ENCODE measurements at regions not wholly inside any gene's neighbourhood (a gene's known extent, or its start where the extent isn't known, plus 50 kb on each side); places are given as distances from the start of the nearest gene placed in this dataset.

DNA sequence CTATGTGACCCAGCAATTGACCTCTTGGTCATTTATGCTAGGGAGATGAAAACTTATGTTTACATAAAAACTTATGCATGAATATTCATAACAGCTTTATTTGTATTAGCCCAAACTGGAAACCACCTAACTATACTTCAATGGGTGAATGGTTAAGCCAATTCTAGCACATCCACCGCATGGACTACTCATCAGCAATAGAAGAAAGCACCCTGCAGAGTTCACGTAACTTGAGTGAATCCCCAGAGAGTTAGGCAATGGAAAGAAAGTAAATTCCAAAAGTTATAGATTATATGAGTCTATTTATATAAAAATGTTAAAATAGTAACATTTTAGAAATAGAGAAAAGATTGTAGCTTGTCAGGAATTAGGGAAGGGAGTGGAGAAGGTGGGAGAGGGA, 60.2 kb upstream of the NRG3 start:
- TF ChIP-seq TAF1 (IDR thresholded peaks at IDR 0.05; ENCODE audit: low read depth, low read length): no peak
- TF ChIP-seq PAX5 (IDR thresholded peaks at IDR 0.05; ENCODE audit: insufficient read depth, low read length, severe bottlenecking): no peak
- TF ChIP-seq POLR2A (IDR thresholded peaks at IDR 0.05; ENCODE audit: low read depth, low read length): no peak
- no peak for TF ChIP-seq POU2F2 (IDR thresholded peaks at IDR 0.05; ENCODE audit: low read depth, low read length)
- TF ChIP-seq SPI1 (IDR thresholded peaks at IDR 0.05; ENCODE audit: low read depth, low read length): no peak
- no peak for TF ChIP-seq POLR2AphosphoS5 (IDR thresholded peaks at IDR 0.05; ENCODE audit: low read depth, low read length)
- no peak for DNase-seq (ENCODE audit: insufficient read length, low spot score)
- FAIRE-seq: no peak

DNA sequence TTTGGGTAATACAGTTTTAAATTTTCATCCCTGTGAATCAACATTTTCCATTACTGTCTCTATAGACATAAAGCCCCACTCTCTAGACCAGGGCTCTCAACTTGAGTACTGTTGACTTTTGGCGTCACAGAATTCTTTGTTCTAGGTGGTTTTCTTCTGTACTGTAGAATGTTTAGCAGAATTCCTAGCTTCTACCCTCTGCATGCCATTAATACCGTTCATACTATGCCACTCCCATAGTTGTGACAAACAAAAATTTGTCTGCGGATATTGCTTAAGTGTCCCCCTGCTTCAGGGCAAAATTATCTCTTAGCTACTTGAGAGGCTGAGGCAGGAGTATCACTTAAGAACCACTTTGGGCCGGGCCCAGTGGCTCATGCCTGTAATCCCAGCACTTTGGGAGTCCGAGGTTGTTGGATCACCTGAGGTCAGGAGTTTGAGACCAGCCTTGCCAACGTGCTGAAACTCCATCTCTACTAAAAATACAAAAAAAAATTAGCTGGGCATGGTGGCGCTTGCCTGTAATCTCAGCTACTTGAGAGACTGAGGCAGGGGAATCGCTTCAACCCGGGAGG, 57.3 kb upstream of the NRG3 start:
- FAIRE-seq (no peak), DNase-seq (ENCODE audit: insufficient read length, low spot score) (no peak)
- no peak for TF ChIP-seq POLR2A (IDR thresholded peaks at IDR 0.05; ENCODE audit: low read depth, low read length)
- no peak for TF ChIP-seq POLR2AphosphoS5 (IDR thresholded peaks at IDR 0.05; ENCODE audit: low read depth, low read length)
- TF ChIP-seq TAF1 (IDR thresholded peaks at IDR 0.05; ENCODE audit: low read depth, low read length): no peak
- TF ChIP-seq SPI1 (IDR thresholded peaks at IDR 0.05; ENCODE audit: low read depth, low read length): no peak
- TF ChIP-seq POU2F2 (IDR thresholded peaks at IDR 0.05; ENCODE audit: low read depth, low read length): no peak
- no peak for TF ChIP-seq PAX5 (IDR thresholded peaks at IDR 0.05; ENCODE audit: insufficient read depth, low read length, severe bottlenecking)

DNA sequence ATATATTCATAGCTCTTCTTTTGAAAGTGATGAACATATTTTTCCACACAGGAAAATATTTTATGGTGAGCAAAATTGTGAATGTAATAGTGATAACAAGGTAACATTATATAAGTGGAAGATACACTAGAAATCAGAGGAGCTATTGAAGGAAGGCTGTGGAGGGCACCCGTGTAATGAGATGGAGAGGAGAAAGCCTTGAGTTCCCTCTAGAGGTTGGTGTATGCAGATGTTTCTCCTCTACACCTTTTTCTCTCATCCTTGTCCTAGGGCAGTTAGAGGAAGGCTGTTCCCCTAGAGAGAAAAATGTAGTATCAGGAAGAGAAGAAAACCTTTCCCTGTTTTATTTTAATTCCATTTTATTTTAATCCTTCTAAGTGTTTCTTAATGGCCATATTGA, 54.6 kb upstream of the NRG3 start:
- DNase-seq (ENCODE audit: insufficient read length, low spot score): no peak
- TF ChIP-seq POU2F2 (IDR thresholded peaks at IDR 0.05; ENCODE audit: low read depth, low read length) (no peak), SPI1 (IDR thresholded peaks at IDR 0.05; ENCODE audit: low read depth, low read length) (no peak), POLR2A (IDR thresholded peaks at IDR 0.05; ENCODE audit: low read depth, low read length) (no peak), POLR2AphosphoS5 (IDR thresholded peaks at IDR 0.05; ENCODE audit: low read depth, low read length) (no peak), PAX5 (IDR thresholded peaks at IDR 0.05; ENCODE audit: insufficient read depth, low read length, severe bottlenecking) (no peak), TAF1 (IDR thresholded peaks at IDR 0.05; ENCODE audit: low read depth, low read length) (no peak)
- no peak for FAIRE-seq

Measured in GM12891 (cell line).